ENCODE measurements at regions not wholly inside any gene's neighbourhood (a gene's known extent, or its start where the extent isn't known, plus 50 kb on each side); places are given as distances from the start of the nearest gene placed in this dataset.

GRCh38 chr10:3432081-3432825 lies 259.7 kb upstream of the PITRM1 start:
- in situ Hi-C loops (cut with MboI; ENCODE audit: low sequenced_read_pairs in 4 of 4), result no loop called here
- ATAC-seq (no peak), DNase-seq (no peak)
- intact Hi-C loops (cut with DNase I; ENCODE audit: low total_unique reads), result no loop called here
- no peak overlapping the region for H3K27ac ChIP-seq
- TF ChIP-seq CTCF (IDR thresholded peaks at IDR 0.05 in 4 of 5, conservative IDR thresholded peaks at IDR 0.05 in 1 of 5) (no peak), POLR2A (IDR thresholded peaks at IDR 0.05) (no peak)
- no peak overlapping the region for H3K4me3 ChIP-seq
- H3K36me3 ChIP-seq, result no peaks in the 10 kb centered on the region
- no peaks in the 10 kb centered on the region for H3K4me1 ChIP-seq
- H3K27me3 ChIP-seq, result no peaks in the 10 kb centered on the region
- H3K9me3 ChIP-seq, result no peaks in the 10 kb centered on the region

GRCh38 chr10:3430501-3430900 lies 257.9 kb upstream of the PITRM1 start:
- Histone ChIP-seq H3K27ac (no peak overlapping the region), H3K27me3 (no peaks in the 10 kb centered on the region), H3K36me3 (no peaks in the 10 kb centered on the region), H3K9me3 (no peaks in the 10 kb centered on the region), H3K4me3 (no peak overlapping the region), H3K4me1 (peaks cover 0 to 4% of the 10 kb centered on the region in 2 donors)
- TF ChIP-seq POLR2A (IDR thresholded peaks at IDR 0.05) (no peak), CTCF (IDR thresholded peaks at IDR 0.05 in 4 of 5, conservative IDR thresholded peaks at IDR 0.05 in 1 of 5) (no peak)
- in situ Hi-C loops (cut with MboI; ENCODE audit: low sequenced_read_pairs in 4 of 4) (no loop called here), intact Hi-C loops (cut with DNase I; ENCODE audit: low total_unique reads) (no loop called here)
- ATAC-seq (no peak), DNase-seq (no peak)

- intact Hi-C loops (cut with DNase I; ENCODE audit: low total_unique reads), result no loop called here
- no peak overlapping the region for H3K27ac ChIP-seq
Observed at GRCh38 chr10:3429676-3430075, 257.1 kb upstream of the PITRM1 start.

GRCh38 chr10:3428826-3429225 lies 256.2 kb upstream of the PITRM1 start:
- Histone ChIP-seq H3K36me3 (no peaks in the 10 kb centered on the region), H3K4me3 (no peak overlapping the region), H3K27ac (no peak overlapping the region), H3K27me3 (no peaks in the 10 kb centered on the region), H3K4me1 (peaks cover 0 to 4% of the 10 kb centered on the region in 2 donors), H3K9me3 (no peaks in the 10 kb centered on the region)
- ATAC-seq (no peak), DNase-seq (no peak)
- in situ Hi-C loops (cut with MboI; ENCODE audit: low sequenced_read_pairs in 4 of 4), result no loop called here
- TF ChIP-seq POLR2A (IDR thresholded peaks at IDR 0.05) (no peak), CTCF (IDR thresholded peaks at IDR 0.05 in 4 of 5, conservative IDR thresholded peaks at IDR 0.05 in 1 of 5) (no peak)
- intact Hi-C loops (cut with DNase I; ENCODE audit: low total_unique reads), result no loop called here

More at GRCh38 chr10:3429676-3430075, 257.1 kb upstream of the PITRM1 start:
- Histone ChIP-seq H3K4me3 (no peak overlapping the region), H3K4me1 (peaks cover 0 to 4% of the 10 kb centered on the region in 2 donors), H3K9me3 (no peaks in the 10 kb centered on the region), H3K27me3 (no peaks in the 10 kb centered on the region), H3K36me3 (no peaks in the 10 kb centered on the region)
- TF ChIP-seq POLR2A (IDR thresholded peaks at IDR 0.05) (no peak), CTCF (IDR thresholded peaks at IDR 0.05 in 4 of 5, conservative IDR thresholded peaks at IDR 0.05 in 1 of 5) (no peak)
- DNase-seq (no peak), ATAC-seq (no peak)
- in situ Hi-C loops (cut with MboI; ENCODE audit: low sequenced_read_pairs in 4 of 4), result no loop called here

Measured in gastrocnemius medialis (tissue), 4 donors.